ENCODE measurements at regions not wholly inside any gene's neighbourhood (a gene's known extent, or its start where the extent isn't known, plus 50 kb on each side); places are given as distances from the start of the nearest gene placed in this dataset.

DNA sequence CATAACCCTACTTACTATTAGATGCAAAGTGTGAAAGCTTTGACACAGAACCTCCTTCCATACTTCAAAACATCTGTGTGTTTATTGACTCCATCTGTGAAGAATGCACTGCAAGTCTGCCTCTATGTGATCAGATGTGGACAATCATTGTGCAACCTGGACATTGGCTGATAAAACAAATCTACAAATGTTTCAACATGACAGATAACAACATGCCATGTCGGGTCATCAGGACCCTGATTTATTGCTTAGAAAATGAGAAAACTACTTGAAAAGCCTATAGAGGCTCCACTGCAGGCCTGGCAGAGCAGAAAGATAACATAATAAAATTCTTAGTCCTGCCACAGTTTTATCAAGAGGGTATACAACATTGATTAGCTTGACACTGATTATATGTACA, 1286.4 kb downstream of the GRIK2 start:
- DNase-seq = no peak

DNA sequence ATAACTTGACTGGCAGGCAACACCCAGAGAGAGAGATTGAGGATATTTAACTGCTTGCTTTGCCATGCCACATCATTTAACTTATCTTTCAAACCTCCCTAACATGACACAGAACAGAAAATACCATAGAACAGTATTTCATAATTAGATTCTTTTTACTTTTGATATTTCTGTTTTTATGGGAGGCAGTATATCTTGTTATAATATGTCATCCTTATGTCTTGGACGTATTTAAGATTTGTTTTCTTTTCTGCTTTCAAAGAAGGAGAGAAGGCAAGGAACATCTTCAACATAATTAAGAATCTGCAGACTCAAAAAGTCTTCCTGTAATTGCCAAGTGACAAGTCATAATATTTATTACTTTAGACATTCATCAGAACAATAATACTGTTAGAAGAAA, 1283.7 kb downstream of the GRIK2 start:
- DNase-seq = no peak

DNA sequence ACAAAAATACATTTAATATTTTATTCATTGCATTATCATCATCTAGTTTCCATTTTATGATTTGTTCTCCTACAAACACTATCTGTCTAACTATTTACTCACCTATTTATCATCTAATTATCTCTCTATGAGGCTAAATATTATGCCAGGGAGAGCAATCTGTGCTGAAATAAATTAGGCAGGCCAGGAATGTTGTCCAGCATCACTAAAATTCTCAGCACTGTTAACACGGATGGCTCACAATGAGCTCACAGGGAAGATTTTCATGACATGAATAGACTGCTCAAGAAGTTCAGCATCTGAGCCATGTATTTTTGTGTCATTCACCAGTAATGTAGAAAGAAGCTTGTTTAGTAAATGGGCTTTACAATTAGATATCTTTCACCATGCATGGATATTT, 1277.2 kb downstream of the GRIK2 start:
- no peak for DNase-seq

DNA sequence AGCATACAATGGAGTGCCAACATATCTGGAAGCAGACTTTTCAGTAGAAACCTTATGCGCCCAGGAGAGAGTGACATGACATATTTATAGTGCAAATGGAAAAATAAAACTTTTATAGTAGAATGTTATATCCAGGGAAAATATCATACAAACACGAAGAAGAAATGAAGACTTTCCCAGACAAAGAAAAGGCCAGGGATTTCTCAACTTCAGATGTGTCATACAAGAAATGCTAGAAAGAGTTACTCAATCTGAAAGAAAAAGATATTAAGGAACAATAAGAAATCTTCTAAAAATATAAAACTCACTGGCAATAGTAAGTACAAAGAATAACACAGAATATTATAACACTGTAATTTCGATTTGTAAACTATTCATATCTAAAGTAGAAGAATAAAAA, 1269.3 kb downstream of the GRIK2 start:
- DNase-seq = no peak

DNA sequence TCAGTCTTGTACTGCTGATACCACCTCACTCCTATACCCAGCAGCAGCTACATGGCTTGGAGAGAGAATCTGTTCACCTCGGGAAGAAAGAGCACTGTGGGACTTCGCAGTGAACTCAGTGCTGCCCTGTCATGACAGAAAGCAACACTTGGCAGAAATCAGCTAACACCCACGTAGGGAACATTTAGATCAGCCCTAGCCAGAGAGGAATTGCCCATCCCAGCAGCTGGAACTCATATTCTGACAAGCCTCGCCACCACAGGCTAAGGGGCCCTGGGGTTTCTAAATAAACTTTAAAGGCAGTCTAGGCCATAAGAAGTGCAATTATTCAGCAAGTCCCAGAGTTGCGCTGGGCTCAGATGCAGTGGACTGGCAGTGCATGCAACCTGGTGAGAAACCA, 1266.8 kb downstream of the GRIK2 start:
- no peak for DNase-seq

DNA sequence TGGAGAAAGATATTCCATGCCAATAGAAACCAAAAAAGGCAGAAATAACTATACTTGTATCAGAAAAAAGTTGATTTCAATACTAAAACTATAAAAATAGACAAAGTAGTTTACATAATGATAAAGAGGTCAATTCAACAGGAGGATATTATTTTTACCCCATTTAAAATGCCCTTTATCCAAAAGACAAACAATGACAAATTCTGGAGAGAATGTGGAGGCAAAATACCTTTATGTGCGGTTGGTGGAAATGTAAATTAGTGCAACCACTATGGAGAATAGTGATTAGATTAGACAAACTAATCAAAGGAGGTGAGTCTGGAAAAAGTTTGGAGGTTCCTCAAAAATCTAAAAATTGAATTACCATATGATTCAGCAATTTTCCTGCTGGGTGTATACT, 1262.3 kb downstream of the GRIK2 start:
- DNase-seq = no peak

DNA sequence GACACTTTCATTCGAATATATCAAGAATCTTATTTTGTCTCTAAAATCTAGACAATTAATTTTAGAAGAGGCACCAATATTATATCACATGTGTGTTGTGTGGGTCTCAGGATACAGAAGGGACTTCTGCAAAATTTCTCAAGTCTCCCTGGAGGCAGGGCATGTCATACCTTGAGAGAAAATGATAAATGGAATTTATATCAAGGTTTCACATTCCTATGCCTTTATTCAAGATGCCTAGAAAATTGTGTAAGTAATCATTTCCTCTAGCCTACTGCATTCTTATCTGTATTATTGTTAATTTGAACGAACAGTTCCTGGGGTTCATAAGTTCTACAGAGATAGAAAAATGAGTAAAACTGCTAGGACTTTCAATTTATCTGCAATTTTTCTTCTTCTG, 1247.9 kb downstream of the GRIK2 start:
- DNase-seq = no peak

DNA sequence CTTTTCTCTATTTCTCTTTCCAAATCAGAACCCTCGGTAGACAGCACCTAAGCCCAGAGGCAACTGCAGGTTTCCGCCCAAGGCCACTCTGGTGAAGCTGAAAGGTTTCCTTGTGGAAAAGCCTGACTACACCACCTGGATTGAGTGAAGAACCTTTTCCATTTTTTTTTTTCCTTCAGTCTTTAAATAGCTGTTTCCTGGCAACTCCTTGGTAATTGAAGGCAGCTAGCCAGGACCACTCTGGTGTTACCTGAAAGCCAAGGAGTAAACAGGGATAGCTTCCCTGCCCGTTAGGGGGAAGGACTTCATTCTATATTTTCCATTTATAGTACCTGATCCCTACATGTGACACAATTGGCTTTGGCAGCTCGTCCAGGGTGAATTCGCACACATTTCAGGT, 1238.4 kb downstream of the GRIK2 start:
- DNase-seq = no peak

DNA sequence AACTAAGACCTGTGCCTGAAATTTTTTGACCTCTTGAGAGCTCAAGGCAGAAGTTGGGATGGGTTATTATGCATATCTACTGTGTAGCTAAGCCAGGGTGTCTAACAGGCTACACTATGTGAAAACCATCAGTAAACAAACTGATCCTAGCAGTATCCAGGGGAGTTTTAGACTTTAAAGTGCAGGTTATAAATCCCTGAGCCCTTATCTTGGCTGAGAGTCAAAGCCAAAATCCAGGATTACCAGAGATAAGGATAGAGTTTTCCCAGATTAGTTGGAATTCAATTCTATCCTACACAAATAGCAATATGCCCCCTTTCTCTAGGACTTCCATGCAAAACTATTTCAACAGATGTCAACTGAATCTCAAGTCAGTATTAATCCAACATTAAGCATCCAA, 1229.7 kb downstream of the GRIK2 start:
- DNase-seq = no peak

DNA sequence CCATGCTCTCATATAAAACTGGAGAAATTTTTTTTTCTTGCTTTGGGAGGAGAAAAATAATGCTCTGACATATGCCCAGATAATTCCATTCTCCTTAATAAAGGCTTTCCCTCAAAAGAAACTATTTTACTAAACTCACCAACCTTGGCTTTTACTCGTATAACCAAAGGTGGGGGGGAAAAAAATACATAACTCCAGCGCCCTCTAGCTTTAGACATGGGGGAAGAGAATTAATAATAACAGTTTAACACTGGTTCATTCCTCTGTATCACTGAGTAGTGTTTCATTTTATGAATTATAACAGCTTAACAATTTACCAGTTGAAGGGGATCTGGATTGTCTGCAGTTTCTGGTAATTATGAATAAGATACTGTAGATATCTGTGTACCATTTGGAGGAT, 1226.1 kb downstream of the GRIK2 start:
- no peak for DNase-seq

DNA sequence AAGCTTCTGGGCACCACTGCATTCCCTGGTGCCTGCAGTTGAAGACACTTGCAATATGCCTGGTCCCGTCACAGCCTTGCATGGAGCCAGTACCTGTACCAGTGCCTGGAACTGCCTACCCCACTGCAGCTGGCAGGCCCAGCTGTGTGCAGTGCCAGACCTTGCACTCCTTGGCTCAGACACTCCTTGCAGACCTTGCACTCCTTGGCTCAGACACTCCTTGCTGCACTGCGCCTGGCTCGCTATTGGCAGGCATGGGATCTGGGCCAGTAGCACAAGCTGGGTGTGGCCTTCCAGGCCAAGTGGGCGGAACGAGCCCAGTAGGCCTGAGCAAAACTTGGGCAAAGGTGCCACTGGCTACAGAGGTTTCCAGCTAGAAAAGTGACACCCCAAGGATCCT, 1189.1 kb downstream of the GRIK2 start:
- no peak for DNase-seq

DNA sequence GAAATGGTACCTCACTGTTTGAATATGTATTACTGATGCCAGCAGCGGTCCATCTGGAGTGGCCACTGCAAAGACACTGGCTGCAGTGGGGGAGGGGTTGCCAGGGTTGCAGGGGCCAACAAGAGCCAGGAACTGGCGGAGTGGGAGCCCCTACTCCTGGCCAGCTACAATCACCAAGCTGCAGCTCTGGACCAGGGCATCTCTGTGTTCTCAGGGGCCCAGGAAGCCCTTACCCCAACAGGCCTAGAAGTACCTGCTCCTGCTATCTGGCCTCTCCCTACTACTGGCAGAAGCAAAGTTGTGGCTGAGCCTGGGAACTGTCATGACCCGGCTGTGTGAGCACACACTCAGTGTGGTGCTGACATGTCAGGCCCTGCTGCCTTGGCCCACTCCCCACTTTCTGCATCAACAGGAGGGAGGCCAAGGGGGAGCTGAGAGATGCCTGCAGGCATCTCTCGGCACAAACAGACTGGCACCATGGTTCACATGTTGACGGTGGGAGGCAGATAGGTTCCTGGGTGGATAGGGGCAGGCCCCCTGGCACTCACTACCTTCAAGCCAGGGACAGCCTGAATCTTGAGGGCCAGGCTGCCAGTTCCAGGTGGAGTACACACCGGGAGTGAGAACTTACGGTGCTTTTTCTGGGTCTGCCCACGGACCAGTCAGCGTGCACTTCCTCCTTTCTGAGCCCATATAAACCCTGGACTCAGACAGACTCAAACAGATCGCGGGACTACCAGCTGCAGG, 1188.0 kb downstream of the GRIK2 start:
- DNase-seq = no peak

DNA sequence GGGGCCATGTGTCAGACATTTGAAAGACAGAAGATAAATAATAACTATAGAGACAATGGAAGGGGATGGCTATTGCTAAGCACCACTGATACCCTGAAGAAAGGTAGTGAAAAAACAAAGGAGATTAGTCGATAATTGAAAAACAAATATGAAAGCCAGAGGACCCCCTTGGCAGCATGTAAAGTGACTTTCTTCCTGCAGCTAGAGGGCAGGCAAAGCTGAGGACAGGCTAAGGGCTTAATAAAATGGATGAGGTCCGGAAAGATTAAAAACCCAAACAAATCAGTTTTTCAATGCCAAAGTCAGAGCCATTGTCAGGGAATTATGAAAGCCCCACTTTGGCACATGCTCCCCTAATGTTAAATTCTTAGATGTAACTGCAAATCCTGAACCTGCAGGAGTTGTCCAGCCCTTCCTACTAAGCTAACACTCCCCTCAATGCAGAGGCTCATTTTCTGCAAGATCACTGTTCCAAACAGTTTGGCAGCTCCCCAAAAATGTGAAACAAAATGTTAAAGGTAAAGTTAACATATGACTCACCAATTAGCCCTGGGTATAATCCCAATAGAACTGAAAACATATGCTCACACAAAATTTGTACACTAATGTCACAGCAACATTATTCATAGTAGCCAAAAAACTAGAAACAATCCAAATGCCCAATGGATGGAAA, 1177.9 kb downstream of the GRIK2 start:
- DNase-seq = no peak

DNA sequence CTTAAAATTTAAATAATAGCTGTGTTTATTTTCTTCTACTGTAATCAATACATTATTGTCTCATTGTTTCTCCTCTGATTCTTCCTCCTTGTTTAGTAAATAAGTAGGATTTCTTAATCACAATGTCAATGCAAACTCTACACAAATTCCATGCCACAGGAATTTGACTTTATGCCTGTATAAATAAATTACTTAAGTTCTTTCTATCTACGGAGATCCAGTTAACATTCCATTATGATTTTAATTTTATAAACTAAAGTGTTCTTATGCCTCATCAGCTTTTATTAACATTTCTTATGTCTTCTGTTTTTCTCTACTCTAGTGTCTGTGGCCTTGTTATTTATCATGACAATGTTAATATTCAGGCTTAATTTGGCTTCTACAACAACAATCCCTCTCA, 1169.2 kb downstream of the GRIK2 start:
- DNase-seq = no peak

DNA sequence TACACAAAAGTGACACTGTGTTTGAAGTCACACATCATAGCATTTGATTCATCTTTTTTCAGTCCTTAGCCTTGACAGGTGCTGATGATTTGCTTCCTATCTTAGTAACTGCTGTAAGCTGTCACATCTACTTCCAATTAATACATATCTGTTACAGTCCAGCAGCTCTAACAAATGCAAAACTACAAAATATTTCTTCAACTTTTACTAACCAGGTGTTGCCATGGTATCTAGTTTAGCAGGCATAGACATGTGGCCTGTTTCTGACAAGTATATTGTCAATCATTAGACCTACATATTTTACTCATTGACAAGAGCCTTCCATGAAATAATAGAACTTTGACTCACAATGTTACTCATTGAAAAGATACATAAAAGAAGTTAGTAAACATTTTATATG, 1159.7 kb downstream of the GRIK2 start:
- no peak for DNase-seq

DNA sequence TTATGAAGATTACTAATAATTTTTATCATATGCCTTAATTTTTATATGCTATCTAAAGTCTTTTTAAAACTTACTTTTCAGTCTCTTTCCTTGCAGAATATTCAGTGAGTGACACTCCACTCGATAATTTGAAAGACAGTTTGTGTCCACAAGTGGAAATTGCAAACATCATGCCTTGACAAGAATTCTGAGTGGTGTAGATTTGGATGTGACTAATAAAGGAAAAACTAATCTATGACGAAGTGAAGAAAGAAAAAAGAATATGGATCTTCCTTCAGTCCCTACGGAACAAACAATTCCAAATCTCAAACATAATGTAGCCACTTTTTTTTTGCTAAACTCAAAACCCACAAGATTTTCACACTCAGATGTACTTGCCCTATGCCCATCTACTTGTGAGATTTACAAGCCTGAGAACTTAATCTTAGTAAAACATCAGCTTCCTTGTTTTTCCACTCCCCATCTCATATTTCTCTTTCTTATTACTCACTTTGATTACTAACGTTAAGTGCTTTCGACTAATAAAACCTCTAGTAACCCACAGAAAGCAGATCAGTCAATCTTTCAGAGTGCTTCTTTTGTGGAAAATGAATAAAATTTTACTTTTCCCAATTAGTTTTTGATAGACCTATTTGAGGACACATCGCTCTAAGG, 1155.8 kb downstream of the GRIK2 start:
- DNase-seq = no peak

DNA sequence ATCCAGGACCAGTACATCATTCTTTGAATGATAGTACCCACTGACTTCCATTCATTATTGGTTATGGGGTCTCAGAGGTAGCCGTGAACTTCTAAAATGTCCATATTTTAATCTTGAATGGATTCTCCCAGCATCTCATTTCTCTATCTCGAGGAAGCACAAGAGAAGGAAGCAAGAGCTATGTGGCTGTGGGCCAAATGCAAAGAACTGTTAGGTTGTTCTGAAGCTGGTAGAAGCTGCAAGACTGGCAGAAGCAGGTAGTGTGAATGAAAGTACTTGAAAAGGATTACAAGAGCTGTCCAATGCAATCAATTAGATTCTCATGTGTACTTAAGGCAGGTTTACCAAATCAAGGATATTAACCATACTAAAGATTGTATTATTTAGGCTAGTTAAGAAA, 1131.8 kb downstream of the GRIK2 start:
- DNase-seq = no peak

DNA sequence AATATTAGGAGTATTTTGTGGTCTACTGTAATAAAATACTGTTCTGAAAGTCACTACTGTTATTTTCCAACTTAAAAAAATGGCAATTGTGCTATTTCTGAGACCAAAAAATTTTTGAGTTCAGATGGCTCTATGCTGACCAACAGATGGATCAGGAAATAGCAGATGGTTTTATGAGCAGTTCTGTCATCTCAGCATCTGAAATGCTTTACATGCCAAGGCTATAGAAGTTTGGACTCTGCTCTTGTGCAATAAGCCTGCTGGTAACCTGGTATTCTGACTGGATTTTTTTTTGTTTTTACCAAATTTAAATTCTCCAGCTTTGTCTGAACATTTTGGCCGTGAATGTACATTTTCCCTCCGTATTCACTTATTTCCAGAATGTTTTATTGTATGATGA, 1127.5 kb downstream of the GRIK2 start:
- DNase-seq = no peak

DNA sequence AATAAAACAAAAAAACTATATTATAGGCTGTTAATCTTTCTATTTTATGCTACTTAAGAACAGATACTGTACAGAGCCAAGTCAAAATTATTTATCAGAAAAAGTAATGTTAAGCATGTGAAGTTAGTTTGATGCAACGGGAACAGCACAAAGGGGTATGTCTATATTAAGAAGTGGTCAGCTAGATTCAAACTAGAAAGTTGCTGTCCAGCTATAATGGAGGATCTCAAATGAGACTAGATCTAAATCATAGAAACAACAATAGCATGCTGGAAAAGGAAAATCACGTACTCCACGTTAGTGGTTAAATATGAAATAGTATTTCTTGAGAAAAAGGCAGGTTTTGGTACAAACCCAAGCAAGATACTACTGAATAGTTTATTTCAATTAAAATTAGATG, 1124.0 kb downstream of the GRIK2 start:
- no peak for DNase-seq

DNA sequence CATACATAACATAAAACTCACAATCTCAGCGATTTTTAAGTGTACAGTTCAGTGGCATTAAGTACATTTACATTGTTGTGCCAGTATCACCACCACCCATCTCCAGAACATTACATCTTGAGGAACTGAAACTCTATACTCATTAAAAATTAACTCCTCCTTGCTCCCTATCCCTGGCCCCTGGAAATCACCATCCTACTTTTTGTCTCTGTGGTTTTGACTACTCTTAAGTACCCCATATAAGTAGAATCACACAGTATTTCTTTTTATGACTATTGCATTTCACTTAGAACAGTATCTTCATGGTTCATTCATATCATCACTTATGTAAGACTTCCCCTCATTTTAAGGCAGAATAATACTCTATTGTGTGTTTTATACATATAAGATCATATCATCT, 1108.1 kb downstream of the GRIK2 start:
- no peak for DNase-seq

DNA sequence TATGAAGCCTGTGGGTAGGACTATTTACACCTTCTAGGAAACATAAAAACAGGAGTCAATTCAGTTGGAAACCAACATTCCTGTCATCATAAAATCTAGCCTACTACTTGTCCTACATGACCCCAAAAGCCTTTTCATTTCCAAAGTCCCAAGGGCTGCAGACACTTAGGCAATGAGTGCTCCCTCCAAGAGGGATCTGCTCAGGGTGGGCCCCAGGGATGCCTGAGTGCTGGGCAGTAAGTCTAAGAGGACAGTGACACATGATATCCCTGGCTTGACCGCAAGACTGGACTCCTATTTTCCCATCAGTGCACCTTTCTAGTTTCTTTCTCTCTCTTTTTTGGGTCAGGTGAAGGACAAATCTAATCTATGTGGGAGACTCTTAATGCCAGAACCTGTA, 1101.3 kb downstream of the GRIK2 start:
- DNase-seq = no peak

DNA sequence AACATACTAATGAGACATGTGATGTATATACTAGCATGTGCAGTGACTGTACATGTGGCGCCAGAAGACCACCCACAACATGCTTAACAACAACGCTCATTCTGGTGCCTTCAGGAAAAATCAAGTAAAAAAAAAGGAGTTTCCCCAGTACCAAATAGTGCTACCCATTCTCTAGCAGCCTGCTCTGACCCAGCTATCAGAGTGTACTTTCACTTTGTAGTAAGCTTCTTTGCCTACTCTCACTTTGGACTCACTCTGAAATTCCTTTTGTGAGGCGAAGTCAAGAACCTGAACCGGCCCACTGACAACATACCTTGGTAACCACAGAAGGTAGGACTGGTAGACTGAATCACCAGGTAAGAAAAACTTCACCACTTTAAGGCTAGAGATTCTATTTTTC, 1100.0 kb downstream of the GRIK2 start:
- DNase-seq = no peak

DNA sequence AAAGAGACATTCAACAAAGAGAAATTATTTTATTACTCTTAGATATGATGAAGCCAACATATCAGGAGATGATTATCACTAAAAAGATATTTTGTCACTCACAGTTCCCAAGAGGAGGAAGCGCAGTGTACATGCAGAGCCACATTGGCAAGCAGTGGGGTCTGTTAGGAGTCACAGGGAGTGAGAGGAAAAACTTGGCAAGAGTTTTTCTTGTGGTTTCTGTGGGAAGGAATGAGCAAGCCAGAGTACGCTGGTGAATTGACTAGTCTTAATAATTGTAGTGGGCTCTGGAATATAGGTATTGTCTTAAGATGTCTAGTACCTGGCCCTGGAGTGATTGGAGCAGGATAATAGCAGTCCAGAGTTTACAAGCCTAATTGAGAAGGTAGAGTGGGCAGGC, 1095.2 kb downstream of the GRIK2 start:
- DNase-seq = no peak

DNA sequence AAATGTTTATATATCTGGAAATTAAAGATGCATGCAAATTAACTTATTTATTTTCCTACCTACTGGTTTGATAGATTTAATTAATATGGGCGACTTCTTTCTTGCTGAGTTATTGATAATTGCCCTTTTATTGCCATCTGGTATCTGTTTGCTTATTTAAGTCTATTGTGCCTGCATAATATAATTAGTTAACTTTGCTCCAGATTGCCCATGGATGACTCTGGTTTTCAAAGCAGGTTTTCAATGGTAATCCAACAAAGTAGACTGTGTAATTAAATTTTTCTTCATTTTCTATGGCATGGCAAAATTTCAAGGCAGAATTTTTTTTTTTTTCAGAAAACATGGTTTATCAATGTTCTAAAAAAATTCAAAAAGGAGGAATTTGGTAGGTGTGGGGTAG, 1092.0 kb downstream of the GRIK2 start:
- no peak for DNase-seq

Data from effector CD4-positive, alpha-beta T cell (primary cell).